SU-DHL-6 (cell line): ENCODE measurements at regions not wholly inside any gene's neighbourhood (a gene's known extent, or its start where the extent isn't known, plus 50 kb on each side); places are given as distances from the start of the nearest gene placed in this dataset.
A peak's percentile ranks its signal among the peaks of the same experiment; 100 is the strongest.
"Not testable (repeated sequence)": the region's sequence is repeated elsewhere in the genome, so short reads cannot be mapped to it uniquely, and the experiment has no call there.

Experiments
- H2AFZ ChIP-seq: fragments of 200-600 bp; sonication (generic); 2 replicates; pipeline ENCODE4 v1.6.1; 2014; ENCODE audit warnings: low read depth, mild to moderate bottlenecking, moderate library complexity, mixed read lengths, antibody characterized with exemption, low read length; ENCODE audit not compliant: severe bottlenecking
- H3F3A ChIP-seq: fragments of 200-600 bp; shearing (Covaris generic); 2 replicates; pipeline ENCODE4 v1.6.0; 2016; ENCODE audit warnings: antibody characterized with exemption, mild to moderate bottlenecking; ENCODE audit not compliant: insufficient read depth
- H3K27ac ChIP-seq: fragments of 200-600 bp; sonication (generic); 2 replicates; pipeline ENCODE4 v1.5.1; 2016; ENCODE audit warnings: low read depth, mild to moderate bottlenecking, low read length, moderate library complexity, mixed read lengths
- H3K27me3 ChIP-seq: fragments of 200-600 bp; sonication (generic), shearing (Covaris generic); 2 replicates; pipeline ENCODE4 v1.6.0; 2014; ENCODE audit warnings: mild to moderate bottlenecking, low read length
- H3K36me3 ChIP-seq: fragments of 200-600 bp; sonication (generic); 2 replicates; pipeline ENCODE4 v1.6.1; 2014; ENCODE audit warnings: mild to moderate bottlenecking, low read length, mixed read lengths
- H3K4me2 ChIP-seq: fragments of 300-600, 200-600 bp; shearing (Covaris generic), sonication (generic); 2 replicates; pipeline ENCODE4 v1.6.0; 2014; ENCODE audit warnings: low read length, low read depth, mild to moderate bottlenecking; ENCODE audit not compliant: poor library complexity, severe bottlenecking
- H3K4me3 ChIP-seq: fragments of 200-600 bp; sonication (generic); 2 replicates; pipeline ENCODE4 v1.5.1; 2014; ENCODE audit warnings: antibody characterized with exemption, low read length, mild to moderate bottlenecking, mixed read lengths; ENCODE audit not compliant: insufficient read depth, poor library complexity, severe bottlenecking
- H3K79me2 ChIP-seq: fragments of 200-600 bp; sonication (generic); 2 replicates; pipeline ENCODE4 v1.6.1; 2014; ENCODE audit warnings: mild to moderate bottlenecking, low read length, moderate library complexity; ENCODE audit not compliant: insufficient read depth
- H3K9ac ChIP-seq: fragments of 200-600 bp; sonication (generic); 2 replicates; pipeline ENCODE4 v1.7.0; 2014; ENCODE audit warnings: mild to moderate bottlenecking, low read length
- H3K9me2 ChIP-seq: fragments of 200-600 bp; sonication (generic); replicated peaks from 2 replicates; pipeline ENCODE4 v1.6.1; 2014; ENCODE audit warnings: low read length; ENCODE audit not compliant: insufficient read depth
- H3K9me3 ChIP-seq: fragments of 200-600 bp; sonication (generic); 2 replicates; pipeline ENCODE4 v1.6.1; 2014; ENCODE audit warnings: low read length, mixed read lengths; ENCODE audit not compliant: insufficient read depth
- H4K20me1 ChIP-seq: fragments of 200-600 bp; sonication (generic); 2 replicates; pipeline ENCODE4 v1.6.1; 2014; ENCODE audit warnings: low read depth, mild to moderate bottlenecking, antibody characterized with exemption, low read length, moderate library complexity, mixed read lengths
- EZH2phosphoT487 ChIP-seq: fragments of 200-600 bp; sonication (generic), shearing (Covaris generic); conservative IDR thresholded peaks from 2 replicates; pipeline ENCODE4 v1.6.1; 2018; ENCODE audit warnings: mild to moderate bottlenecking, antibody characterized with exemption, low read length, moderate library complexity, mixed read lengths
- TF ChIP-seq, protein P1 (sequence below): fragments of 200-600 bp; sonication (generic); IDR thresholded peaks from one replicate; pipeline ENCODE4 v1.5.1; 2017; ENCODE audit warnings: antibody characterized with exemption, mild to moderate bottlenecking, low read length, moderate library complexity; ENCODE audit not compliant: insufficient read depth, poor library complexity, severe bottlenecking

DNA sequence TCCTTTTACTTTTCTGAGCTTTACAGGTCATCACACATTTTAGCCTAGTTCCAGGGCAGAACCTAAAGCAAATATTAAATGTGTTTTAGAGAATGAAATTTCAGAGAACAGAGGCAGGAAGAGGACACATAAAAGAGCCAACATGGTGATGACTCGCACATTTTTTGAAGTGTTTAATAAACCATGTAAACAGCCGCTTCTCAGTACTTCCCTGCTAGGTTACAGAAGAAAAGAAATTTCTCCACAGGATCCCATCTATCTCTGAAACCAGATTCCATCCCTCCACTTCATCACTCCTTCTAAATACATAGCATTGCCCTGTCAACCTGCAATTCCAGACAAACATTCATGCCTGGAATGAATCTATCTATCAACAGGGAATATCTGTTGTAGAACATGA, 949.5 kb upstream of the PCDH7 start:
- Histone ChIP-seq H3K27ac (no peak overlapping the region), H3K4me2 (no peak overlapping the region), H3K4me3 (no peak overlapping the region), H3K36me3 (no peaks in the 10 kb centered on the region; the same call in 1 of the 2 replicates), H3K9me2 (no peaks in the 10 kb centered on the region), H3K9ac (no peak overlapping the region), H4K20me1 (no peaks in the 10 kb centered on the region), H3K27me3 (no peaks in the 10 kb centered on the region), H3K79me2 (no peaks in the 10 kb centered on the region), H3F3A (no peaks in the 10 kb centered on the region), H3K9me3 (0 out of 2 replicates have a peak, but pooled peaks cover 3% of the 10 kb centered on the region), H2AFZ (no peak overlapping the region)
- TF ChIP-seq, protein P1, sequence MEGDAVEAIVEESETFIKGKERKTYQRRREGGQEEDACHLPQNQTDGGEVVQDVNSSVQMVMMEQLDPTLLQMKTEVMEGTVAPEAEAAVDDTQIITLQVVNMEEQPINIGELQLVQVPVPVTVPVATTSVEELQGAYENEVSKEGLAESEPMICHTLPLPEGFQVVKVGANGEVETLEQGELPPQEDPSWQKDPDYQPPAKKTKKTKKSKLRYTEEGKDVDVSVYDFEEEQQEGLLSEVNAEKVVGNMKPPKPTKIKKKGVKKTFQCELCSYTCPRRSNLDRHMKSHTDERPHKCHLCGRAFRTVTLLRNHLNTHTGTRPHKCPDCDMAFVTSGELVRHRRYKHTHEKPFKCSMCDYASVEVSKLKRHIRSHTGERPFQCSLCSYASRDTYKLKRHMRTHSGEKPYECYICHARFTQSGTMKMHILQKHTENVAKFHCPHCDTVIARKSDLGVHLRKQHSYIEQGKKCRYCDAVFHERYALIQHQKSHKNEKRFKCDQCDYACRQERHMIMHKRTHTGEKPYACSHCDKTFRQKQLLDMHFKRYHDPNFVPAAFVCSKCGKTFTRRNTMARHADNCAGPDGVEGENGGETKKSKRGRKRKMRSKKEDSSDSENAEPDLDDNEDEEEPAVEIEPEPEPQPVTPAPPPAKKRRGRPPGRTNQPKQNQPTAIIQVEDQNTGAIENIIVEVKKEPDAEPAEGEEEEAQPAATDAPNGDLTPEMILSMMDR: no peak
- TF ChIP-seq EZH2phosphoT487: no peak

DNA sequence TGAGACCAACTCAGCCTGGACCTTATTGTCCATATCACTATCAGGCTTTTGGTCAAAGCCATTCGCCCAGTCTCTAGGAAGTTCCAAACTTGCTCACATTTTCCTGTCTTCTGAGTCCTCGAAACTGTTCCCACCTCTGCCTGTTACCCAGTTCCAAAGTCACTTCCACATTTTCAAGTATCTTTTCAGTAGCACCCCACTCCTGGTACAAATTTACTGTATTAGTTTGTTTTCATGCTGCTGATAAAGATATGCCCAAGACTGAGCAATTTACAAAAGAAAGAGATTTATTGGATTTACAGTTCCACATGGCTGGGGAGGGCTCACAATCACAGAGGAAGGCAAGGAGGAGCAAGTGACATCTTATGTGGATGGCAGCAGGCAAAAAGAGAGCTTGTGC, 932.0 kb upstream of the PCDH7 start:
- H3K36me3 ChIP-seq, H3K27ac ChIP-seq, H3K9ac ChIP-seq, H3F3A ChIP-seq, H3K27me3 ChIP-seq, H4K20me1 ChIP-seq, H3K9me2 ChIP-seq, H3K4me3 ChIP-seq, H2AFZ ChIP-seq, H3K79me2 ChIP-seq, H3K4me2 ChIP-seq, H3K9me3 ChIP-seq: not testable (repeated sequence)

DNA sequence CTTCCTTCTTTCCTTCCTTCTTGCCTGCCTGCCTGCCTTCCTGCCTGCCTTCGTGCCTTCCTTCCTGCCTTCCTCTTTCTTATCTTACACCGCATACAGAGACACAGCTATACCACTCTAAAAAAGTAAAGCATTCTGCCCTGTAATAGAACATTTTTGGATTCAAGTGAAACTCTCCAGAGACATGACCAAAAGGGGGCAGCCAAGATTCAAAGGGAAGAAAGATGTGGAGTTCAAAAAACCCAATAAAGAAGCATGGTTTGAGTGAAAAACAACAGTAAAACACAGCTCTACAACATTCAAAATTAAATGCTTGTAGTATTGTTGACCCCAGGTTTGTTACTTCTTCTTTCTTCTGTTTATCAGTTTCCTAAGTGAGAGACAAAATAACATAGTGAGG, 914.9 kb upstream of the PCDH7 start:
- H3K27ac ChIP-seq: no peak overlapping the region
- H3K79me2 ChIP-seq: no peaks in the 10 kb centered on the region
- H3K9me3 ChIP-seq: peaks cover 13% of the 10 kb centered on the region; the same call in 1 of the 2 replicates
- H3K4me2 ChIP-seq: no peak overlapping the region
- 0 out of 2 replicates have a peak, but pooled peaks cover 2% of the 10 kb centered on the region for H3K36me3 ChIP-seq
- H3K27me3 ChIP-seq: no peaks in the 10 kb centered on the region
- no peaks in the 10 kb centered on the region for H4K20me1 ChIP-seq
- no peak overlapping the region for H3K4me3 ChIP-seq
- TF ChIP-seq EZH2phosphoT487: no peak
- TF ChIP-seq, protein P1: peak; percentile 34
- peak overlapping the region; percentile 49 for H2AFZ ChIP-seq
- no peaks in the 10 kb centered on the region for H3F3A ChIP-seq
- H3K9ac ChIP-seq: no peak overlapping the region
- no peaks in the 10 kb centered on the region for H3K9me2 ChIP-seq

DNA sequence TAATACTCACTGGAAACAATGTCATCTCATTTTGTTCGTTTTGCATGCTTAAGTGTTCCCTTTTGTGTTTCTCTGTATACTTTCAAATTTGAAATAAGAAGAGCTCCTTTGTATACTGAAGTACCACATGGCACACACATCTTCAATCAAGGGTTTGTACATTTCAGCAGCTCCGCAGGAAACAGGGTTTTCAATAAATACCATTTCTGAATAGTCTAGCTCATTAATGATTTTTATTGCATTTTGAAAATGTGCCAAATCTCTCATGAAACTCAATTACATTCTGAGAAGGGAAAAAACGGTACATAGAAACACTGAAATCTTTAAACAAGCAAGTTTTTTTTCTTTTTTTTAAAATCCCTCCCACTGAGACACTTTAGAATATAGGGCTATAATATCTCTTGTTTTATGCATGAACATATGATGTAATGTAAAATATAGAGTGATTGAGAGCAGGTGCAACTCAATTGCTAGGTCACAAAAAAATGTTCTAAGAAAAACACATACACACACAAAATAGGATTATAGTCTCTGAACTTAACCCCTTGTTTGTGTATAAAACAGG, 914.2 kb upstream of the PCDH7 start:
- Histone ChIP-seq H2AFZ (peak overlapping the region; percentile 49), H3K9me2 (no peaks in the 10 kb centered on the region), H3K79me2 (no peaks in the 10 kb centered on the region)

More for the DNA sequence above, 914.2 kb upstream of the PCDH7 start:
- H4K20me1 ChIP-seq: no peaks in the 10 kb centered on the region
- H3K9ac ChIP-seq: no peak overlapping the region
- H3K27me3 ChIP-seq: no peaks in the 10 kb centered on the region
- H3K9me3 ChIP-seq: peaks cover 20% of the 10 kb centered on the region; the same call in 1 of the 2 replicates
- no peak overlapping the region for H3K4me3 ChIP-seq
- H3K36me3 ChIP-seq: 0 out of 2 replicates have a peak, but pooled peaks cover 2% of the 10 kb centered on the region
- TF ChIP-seq, protein P1: no peak
- no peak for TF ChIP-seq EZH2phosphoT487
- H3K4me2 ChIP-seq: no peak overlapping the region
- H3K27ac ChIP-seq: no peak overlapping the region
- no peaks in the 10 kb centered on the region for H3F3A ChIP-seq
